GM18502 (cell line): ENCODE measurements at regions not wholly inside any gene's neighbourhood (a gene's known extent, or its start where the extent isn't known, plus 50 kb on each side); places are given as distances from the start of the nearest gene placed in this dataset.

Source experiments
- ATAC-seq: cut with Tn5 transposase; IDR thresholded peaks from one replicate; pipeline ENCODE4 v1.9.1; 2021; ENCODE audit warnings: mild to moderate bottlenecking; ENCODE audit not compliant: unreplicated experiment, poor library complexity

GRCh38 chr2:228665232-228665631, 483.7 kb upstream of the SPHKAP start:
- no peak for ATAC-seq

- ATAC-seq = no peak
Measured at GRCh38 chr2:228658998-228659397, 477.5 kb upstream of the SPHKAP start.

GRCh38 chr2:228657807-228658402, 476.4 kb upstream of the SPHKAP start:
- ATAC-seq = no peak

- ATAC-seq = no peak
Measured at GRCh38 chr2:228655331-228655730, 473.8 kb upstream of the SPHKAP start.

- ATAC-seq = no peak
Measured at GRCh38 chr2:228654707-228655106, 473.2 kb upstream of the SPHKAP start.

GRCh38 chr2:228653884-228654283, 472.4 kb upstream of the SPHKAP start:
- ATAC-seq = no peak

- ATAC-seq = no peak
Measured at GRCh38 chr2:228652366-228652765, 470.9 kb upstream of the SPHKAP start.

GRCh38 chr2:228649876-228650275, 468.4 kb upstream of the SPHKAP start:
- no peak for ATAC-seq

GRCh38 chr2:228649447-228649846, 468.0 kb upstream of the SPHKAP start:
- ATAC-seq = no peak

- no peak for ATAC-seq
Measured at GRCh38 chr2:228648541-228648940, 467.1 kb upstream of the SPHKAP start.

GRCh38 chr2:228646061-228646460, 464.6 kb upstream of the SPHKAP start:
- ATAC-seq = no peak

GRCh38 chr2:228644199-228644598, 462.7 kb upstream of the SPHKAP start:
- ATAC-seq = no peak

GRCh38 chr2:228642861-228643260, 461.4 kb upstream of the SPHKAP start:
- no peak for ATAC-seq

- ATAC-seq = no peak
Measured at GRCh38 chr2:228630786-228631185, 449.3 kb upstream of the SPHKAP start.

- ATAC-seq = no peak
Measured at GRCh38 chr2:228629251-228629650, 447.8 kb upstream of the SPHKAP start.

- ATAC-seq = no peak
Measured at GRCh38 chr2:228628682-228629081, 447.2 kb upstream of the SPHKAP start.

GRCh38 chr2:228627510-228627909, 446.0 kb upstream of the SPHKAP start:
- no peak for ATAC-seq

- no peak for ATAC-seq
Measured at GRCh38 chr2:228625481-228625880, 444.0 kb upstream of the SPHKAP start.

GRCh38 chr2:228624733-228625132, 443.2 kb upstream of the SPHKAP start:
- ATAC-seq = no peak

- ATAC-seq = no peak
Measured at GRCh38 chr2:228615496-228615895, 434.0 kb upstream of the SPHKAP start.

GRCh38 chr2:228614741-228615140, 433.3 kb upstream of the SPHKAP start:
- ATAC-seq = no peak

GRCh38 chr2:228613133-228613850, 431.8 kb upstream of the SPHKAP start:
- ATAC-seq = no peak
